HL-60 (cell line): ENCODE measurements at regions not wholly inside any gene's neighbourhood (a gene's known extent, or its start where the extent isn't known, plus 50 kb on each side); places are given as distances from the start of the nearest gene placed in this dataset.

Experiments used
- DNase-seq, 2 experiments: peaks; one replicate each; pipeline ENCODE4 v3.0.0-alpha.2; 2010 to 2020; ENCODE audit warnings: low read depth in 1 of 2, low spot score in 1 of 2
- H3K27ac ChIP-seq: fragments of 250-450 bp; sonication (Bioruptor Pico); replicated peaks from 2 replicates; pipeline ENCODE4 v1.5.1; 2020; ENCODE audit warnings: mild to moderate bottlenecking, moderate library complexity
- H3K27me3 ChIP-seq: fragments of 250-450 bp; sonication (Bioruptor Pico); 2 replicates; pipeline ENCODE4 v1.5.1; 2021; ENCODE audit warnings: mild to moderate bottlenecking, moderate library complexity; ENCODE audit not compliant: insufficient read depth, poor library complexity, severe bottlenecking
- H3K4me3 ChIP-seq: replicated peaks from 2 replicates; pipeline ENCODE4 v1.5.1; 2011; ENCODE audit warnings: mild to moderate bottlenecking, control low read depth, low read length; ENCODE audit not compliant: insufficient read depth
- CTCF ChIP-seq: IDR thresholded peaks from one replicate; pipeline ENCODE4 v1.5.1; 2011; ENCODE audit warnings: low read length, control low read depth, inconsistent platforms; ENCODE audit not compliant: insufficient read depth
- GABPA ChIP-seq: IDR thresholded peaks from 2 replicates; pipeline ENCODE4 v1.6.1; 2012; ENCODE audit warnings: low read depth
- POLR2AphosphoS5 ChIP-seq: IDR thresholded peaks from 2 replicates; pipeline ENCODE4 v1.6.1; 2012; ENCODE audit warnings: low read depth
- REST ChIP-seq: IDR thresholded peaks from 2 replicates; pipeline ENCODE4 v1.6.1; 2012; ENCODE audit warnings: low read depth; ENCODE audit not compliant: insufficient replicate concordance
- SPI1 ChIP-seq: IDR thresholded peaks from 2 replicates; pipeline ENCODE4 v1.6.1; 2012; ENCODE audit warnings: low read depth, mild to moderate bottlenecking, borderline replicate concordance

GRCh38 chr2:121038031-121038430 lies 247.0 kb downstream of the TFCP2L1 start:
- DNase-seq = no peak
- Histone ChIP-seq H3K27me3 (no peaks in the 10 kb centered on the region), H3K4me3 (no peak overlapping the region), H3K27ac (no peak overlapping the region)
- TF ChIP-seq CTCF (no peak), GABPA (no peak), SPI1 (no peak), POLR2AphosphoS5 (no peak), REST (no peak)

- H3K4me3 ChIP-seq = no peak overlapping the region
These were observed 246.6 kb downstream of the TFCP2L1 start for GRCh38 chr2:121038431-121038830.

More at GRCh38 chr2:121038431-121038830, 246.6 kb downstream of the TFCP2L1 start:
- no peak overlapping the region for H3K27ac ChIP-seq
- H3K27me3 ChIP-seq = no peaks in the 10 kb centered on the region
- DNase-seq = no peak
- TF ChIP-seq GABPA (no peak), POLR2AphosphoS5 (no peak), CTCF (no peak), REST (no peak), SPI1 (no peak)
